Amygdala (tissue), 56 donors: ENCODE measurements at regions not wholly inside any gene's neighbourhood (a gene's known extent, or its start where the extent isn't known, plus 50 kb on each side); places are given as distances from the start of the nearest gene placed in this dataset.
A peak's percentile ranks its signal among the peaks of the same experiment; 100 is the strongest.

Experiments used
- DNase-seq, 56 donors: peaks; one replicate each; lab custom pipeline; 2025; lab: John Stamatoyannopoulos, UW

DNA sequence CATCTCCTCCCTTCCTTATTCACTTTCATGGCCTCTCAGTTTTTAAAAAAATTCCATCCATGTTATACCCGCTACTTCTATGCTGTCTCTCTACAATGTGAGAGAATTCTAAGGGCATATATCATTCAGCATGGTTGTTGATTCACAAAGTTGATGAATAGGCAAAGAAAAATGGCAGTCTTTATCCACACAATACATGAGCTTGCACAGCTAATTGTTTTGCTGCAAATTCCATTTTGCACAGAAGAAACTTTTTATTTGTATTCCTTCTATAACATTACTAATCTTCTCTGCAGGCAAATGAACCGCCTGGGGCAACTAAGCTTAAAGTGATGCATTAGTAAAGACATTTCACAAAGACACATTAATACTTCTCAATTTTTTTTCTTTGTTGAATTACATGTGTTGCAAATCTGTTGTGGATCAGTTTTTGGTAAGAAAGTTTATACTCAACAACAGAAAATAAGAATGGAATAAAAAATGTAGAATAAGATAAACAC, 196.9 kb downstream of the LIG4 start:
- no peak for DNase-seq

DNA sequence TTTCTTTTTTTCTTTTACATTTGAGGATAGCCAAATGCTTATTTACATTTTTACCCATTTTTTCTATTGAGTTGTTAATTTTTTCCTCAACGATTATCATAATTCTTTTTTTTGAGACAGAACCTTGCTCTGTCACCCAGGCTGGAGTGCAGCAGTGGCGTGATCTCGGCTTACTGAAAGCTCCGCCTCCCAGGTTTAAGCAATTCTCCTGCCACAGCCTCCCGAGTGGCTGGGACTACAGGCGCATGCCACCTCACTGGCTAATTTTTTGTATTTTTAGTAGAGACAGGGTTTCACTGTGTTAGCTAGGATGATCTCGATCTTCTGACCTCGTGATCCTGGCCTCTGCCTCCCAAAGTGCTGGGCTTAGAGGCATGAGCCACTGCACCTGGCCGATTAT, 208.7 kb downstream of the LIG4 start:
- DNase-seq, result no peak

DNA sequence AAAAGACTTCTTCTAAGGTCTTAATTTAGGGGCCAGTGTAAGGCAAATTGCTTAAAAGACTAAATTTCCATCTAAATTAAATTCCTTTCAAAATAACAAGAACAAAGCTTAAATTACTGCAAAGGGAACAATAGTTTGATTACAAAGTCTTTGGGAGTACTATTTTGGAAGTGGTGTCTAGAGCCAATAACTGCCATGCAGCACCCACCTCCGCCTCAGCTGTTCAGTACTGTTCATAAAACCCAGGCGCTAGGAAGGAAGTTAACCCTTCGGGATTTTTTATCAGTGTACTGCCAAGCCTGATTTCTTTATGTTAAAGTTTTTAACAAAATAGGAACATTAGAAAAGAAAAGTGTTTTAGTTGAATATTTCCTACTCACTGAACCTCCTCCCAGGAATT, 210.1 kb downstream of the LIG4 start:
- DNase-seq, result peak in 14 of 56 donors; percentile 1 to 55 (median 8)

GRCh38 chr13:108003626-108004025, 211.7 kb downstream of the LIG4 start:
- DNase-seq, result peak in 1 of 56 donors; percentile 1

DNA sequence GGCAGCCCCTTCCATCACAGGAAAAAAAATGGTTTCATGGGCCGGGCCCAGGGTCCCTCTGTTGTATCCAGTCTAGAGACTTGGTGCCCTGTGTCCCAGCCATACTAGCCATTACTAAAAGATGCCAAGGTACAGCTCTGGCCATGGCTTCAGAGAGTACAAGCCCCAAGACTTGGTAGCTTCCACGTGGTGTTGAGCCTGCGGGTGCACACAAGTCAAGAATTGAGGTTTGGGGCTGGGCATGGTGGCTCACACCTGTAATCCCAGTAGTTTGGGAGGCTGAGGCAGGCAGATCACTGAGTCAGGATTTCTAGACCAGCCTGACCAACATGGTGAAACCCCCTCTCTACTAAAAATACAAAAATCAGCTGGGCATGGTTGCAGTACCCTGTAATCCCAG, 214.3 kb downstream of the LIG4 start:
- DNase-seq, result no peak

- no peak for DNase-seq
Observed at GRCh38 chr13:107999751-108000150, 215.6 kb downstream of the LIG4 start.

- no peak for DNase-seq
Observed at GRCh38 chr13:107994137-107994536, 221.2 kb downstream of the LIG4 start.

DNA sequence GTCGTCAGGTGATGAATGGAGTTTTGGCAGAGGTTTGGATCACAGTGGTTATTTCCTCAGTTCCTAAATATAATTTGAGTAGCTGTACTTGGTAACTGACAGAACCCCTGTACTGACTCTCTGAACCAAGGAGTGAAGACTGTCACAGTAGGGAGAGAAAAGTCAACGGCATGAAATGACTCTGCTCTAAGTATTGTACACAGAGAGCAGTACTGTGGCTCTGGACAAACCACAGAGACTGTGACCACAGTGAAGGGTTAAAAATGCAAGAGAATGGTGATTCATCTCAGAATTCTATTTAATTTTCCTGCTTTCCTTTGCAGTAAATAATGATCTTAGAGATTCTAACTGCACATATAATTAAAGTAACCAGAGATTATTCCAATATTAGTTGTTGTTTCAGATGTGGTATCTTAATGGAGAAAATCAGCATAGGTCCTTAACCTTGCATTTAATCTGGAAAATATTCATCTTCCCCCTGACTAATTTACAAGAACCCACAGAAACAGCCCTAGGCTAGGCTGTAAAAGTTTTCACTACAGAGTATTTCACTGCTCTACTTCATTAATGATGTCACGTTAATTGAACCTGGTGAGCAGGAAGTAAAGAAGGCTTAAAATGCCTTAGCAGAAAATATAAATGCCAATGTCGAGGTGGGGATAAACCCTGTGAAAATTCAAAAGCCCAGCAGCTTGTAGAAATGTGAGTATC, 221.9 kb downstream of the LIG4 start:
- DNase-seq, result no peak

DNA sequence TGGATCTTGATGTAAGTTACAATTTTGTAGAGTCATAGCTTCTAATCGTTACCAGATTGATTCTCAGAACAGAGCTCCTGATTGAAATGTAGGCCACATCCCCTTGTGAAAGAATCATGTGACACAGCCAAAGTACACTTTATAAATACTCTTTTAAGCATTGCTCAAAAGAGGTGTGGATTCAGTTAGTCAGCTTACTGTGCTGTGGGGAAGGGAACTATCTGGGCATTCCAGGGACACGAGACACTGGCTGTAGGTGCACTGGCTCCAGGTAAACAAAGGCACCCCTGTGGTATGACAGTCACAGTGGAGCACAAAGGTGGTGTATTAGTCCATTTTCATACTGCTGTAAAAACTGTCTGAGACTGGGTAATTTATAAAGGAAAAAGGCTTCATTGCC, 222.8 kb downstream of the LIG4 start:
- DNase-seq, result no peak

DNA sequence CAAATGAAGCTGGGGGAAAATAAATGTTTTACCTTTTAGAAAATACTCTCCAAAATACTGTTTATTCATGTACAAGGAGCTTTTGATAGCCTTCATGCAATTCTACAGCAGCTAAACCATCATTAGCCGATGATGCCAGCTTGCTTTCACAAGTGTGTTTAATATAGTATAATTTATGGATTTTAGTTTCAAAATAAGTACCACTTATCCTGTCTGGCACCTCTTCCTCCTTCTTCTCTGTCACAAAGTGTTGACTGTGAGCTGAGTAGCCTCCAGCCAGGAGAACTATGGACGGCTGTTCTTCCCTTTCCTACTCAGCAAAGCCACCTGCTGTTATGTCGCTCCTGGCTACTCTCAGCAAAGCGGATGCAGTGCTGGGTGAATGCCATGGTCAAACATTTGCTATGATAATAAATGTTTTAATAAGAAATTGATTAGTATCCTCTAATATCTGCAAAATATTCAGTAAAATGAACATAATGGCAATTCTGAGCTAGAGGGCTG, 238.2 kb downstream of the LIG4 start:
- no peak for DNase-seq

DNA sequence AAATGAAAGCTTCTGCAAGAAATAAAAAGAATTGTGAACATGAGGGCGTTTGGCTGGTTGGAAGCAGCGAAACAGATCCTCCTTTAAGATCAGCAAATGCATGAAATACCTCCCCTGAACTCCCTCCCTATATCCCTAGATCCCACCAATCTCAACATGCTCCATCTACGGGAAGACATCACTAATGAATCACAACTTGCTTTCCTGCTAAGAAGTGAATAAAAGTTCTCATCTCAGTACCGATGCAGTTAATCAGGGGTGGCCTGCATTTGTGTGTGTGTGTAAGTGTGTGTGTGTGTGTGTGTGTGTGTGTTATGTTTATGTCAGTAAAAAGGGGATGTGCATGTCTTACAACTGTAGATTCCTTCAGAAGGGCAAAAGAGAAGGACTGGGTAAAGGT, 238.7 kb downstream of the LIG4 start:
- DNase-seq, result no peak

DNA sequence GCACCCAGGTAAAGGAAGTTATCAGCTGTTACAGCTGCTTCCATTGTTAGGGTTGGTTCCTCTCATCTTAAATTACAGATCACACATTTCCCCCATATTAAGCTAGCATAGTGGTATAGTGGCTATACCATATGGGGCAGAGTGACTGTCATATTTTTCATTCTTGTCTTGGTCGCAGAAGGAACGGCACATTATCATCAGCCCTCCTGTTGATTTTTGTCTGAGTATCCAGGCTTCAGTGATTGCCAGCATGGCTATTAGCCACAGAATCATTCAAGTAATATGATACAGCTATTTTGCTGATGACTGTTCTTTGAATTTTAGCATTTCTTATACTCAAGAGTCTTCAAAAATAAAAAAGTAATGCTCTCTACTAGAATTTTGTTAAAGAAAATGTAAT, 240.9 kb downstream of the LIG4 start:
- no peak for DNase-seq

GRCh38 chr13:107969546-107969945, 245.8 kb downstream of the LIG4 start:
- no peak for DNase-seq

DNA sequence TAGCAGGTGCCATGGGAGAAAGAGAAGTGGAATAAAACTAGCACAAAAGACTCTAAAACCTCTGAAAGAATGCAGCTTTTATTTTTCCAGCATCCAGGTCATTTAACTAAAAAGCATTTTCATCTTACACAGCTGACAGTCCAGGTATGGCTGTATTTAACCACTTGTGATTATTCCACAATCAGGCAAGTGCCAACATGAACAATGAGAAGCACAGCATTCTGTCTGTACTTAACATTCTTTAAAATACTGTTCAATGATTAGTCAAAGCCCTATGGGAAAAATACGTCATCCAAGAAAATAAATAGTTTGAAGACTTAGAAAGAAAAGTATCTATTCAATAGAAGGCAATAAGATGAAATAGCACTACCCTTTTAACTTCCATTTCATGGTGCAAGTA, 246.9 kb downstream of the LIG4 start:
- DNase-seq, result no peak

- DNase-seq, result no peak
Observed at GRCh38 chr13:107964395-107964794, 250.9 kb downstream of the LIG4 start.

- DNase-seq, result no peak
Observed at GRCh38 chr13:107961849-107962608, 253.3 kb downstream of the LIG4 start.

DNA sequence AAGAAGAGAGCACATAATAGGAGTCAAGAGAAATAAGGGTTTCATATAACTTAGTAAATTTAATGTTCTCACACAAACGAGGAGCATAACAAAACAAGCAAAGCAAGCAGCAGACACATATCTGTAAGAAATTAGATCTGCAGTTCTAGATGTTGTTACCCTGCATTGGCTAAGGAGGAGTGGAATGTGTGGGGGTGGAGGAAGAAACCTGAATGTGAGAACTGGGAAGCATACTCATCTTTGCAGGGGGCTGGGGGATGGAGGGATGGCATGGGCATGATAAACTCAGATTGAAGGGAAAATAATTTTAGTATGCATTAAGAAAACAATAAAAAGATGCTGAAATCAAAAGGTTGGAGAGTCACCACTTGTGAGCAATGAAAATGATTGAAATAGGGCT, 255.0 kb downstream of the LIG4 start:
- DNase-seq, result no peak

- no peak for DNase-seq
Observed at GRCh38 chr13:107956889-107957288, 258.4 kb downstream of the LIG4 start.

GRCh38 chr13:107942030-107942617, 273.2 kb downstream of the LIG4 start:
- no peak for DNase-seq

DNA sequence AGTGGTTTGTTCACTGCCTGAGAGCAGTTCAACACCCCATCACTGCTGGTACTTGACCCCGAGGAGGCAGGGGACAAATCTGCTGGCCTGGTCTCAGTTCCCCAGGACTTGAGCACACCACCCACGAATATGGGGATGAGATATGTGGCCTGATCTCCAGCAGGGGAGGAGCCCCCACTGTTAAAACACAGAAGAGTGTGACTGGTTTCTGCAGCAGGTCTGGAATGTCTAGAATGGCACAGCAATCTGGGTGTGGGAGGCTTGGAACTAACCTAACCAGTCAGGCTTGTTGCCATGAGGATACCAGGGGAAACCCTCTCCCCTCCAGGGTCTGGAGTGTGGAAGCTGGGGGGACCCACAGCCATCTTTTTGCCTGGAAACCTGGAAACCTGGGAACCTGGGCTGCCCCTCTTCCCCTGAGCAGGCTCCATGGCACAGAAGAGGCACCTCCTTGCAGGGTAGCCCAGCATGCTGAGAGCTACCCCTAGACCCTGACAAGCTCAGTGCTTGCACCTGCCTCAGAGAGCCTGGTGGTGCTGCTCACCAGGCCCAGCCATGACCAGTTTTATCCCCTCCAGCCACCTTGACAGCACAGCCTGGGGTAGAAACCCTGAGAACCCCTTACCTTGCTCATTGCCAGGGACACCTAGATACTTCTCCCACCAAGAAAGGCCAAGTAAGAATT, 273.8 kb downstream of the LIG4 start:
- DNase-seq, result no peak

DNA sequence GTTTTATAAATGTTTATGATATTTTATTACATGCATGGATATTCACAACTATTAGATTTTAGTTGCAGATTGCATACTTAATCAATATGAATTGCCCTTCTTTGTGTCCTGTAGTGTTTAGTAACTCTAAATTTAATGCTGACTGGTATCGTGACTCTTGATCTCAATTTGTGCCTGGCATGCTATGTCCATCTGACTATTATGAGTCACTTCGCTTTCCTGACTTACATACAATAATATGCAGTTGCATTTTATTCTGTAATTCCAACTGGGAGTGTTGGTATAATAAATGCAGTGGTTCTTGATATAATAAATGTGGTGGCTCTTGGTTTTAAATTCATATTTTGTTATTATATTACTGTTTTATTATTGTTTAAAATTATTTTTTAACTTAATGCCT, 277.5 kb downstream of the LIG4 start:
- no peak for DNase-seq
